Colonic mucosa (tissue), 4 donors: ENCODE measurements at regions not wholly inside any gene's neighbourhood (a gene's known extent, or its start where the extent isn't known, plus 50 kb on each side); places are given as distances from the start of the nearest gene placed in this dataset.

ENCODE experiments used
- DNase-seq: peaks from one replicate; pipeline ENCODE4 v3.0.0-alpha.2; 2020
- H3K27ac ChIP-seq: fragments of 200-600 bp; one replicate; pipeline ENCODE4 v1.8.0; 2021
- H3K27me3 ChIP-seq: fragments of 200-600 bp; one replicate; pipeline ENCODE4 v1.8.0; 2021
- H3K36me3 ChIP-seq: fragments of 200-600 bp; one replicate; pipeline ENCODE4 v1.8.0; 2021
- H3K4me1 ChIP-seq: fragments of 200-600 bp; one replicate; pipeline ENCODE4 v1.8.0; 2021; ENCODE audit warnings: mild to moderate bottlenecking
- H3K4me3 ChIP-seq: fragments of 200-600 bp; one replicate; pipeline ENCODE4 v1.8.0; 2021
- H3K9ac ChIP-seq, 2 donors: one replicate each; pipeline ENCODE4 v1.7.0; 2013; ENCODE audit warnings: control low read depth in 2 of 2, low read depth in 2 of 2, low read length in 2 of 2
- H3K9me3 ChIP-seq: fragments of 200-600 bp; one replicate; pipeline ENCODE4 v1.8.0; 2021
- intact Hi-C: fragments of 100-400 bp; cut with DNase I; formaldehyde crosslinking; loops from one replicate; pipeline ENCODE4 v1.14.1; 2022
- TF ChIP-seq, protein P1 (sequence below): fragments of 200-600 bp; IDR thresholded peaks from one replicate; pipeline ENCODE4 v1.8.0; 2022; ENCODE audit warnings: antibody characterized with exemption, mild to moderate bottlenecking
- donor health status: healthy.
- donor health status: DM: no; HTN: no; CAD: no.
- donor health status: DM: no; HTN: no; CAD: no.

DNA sequence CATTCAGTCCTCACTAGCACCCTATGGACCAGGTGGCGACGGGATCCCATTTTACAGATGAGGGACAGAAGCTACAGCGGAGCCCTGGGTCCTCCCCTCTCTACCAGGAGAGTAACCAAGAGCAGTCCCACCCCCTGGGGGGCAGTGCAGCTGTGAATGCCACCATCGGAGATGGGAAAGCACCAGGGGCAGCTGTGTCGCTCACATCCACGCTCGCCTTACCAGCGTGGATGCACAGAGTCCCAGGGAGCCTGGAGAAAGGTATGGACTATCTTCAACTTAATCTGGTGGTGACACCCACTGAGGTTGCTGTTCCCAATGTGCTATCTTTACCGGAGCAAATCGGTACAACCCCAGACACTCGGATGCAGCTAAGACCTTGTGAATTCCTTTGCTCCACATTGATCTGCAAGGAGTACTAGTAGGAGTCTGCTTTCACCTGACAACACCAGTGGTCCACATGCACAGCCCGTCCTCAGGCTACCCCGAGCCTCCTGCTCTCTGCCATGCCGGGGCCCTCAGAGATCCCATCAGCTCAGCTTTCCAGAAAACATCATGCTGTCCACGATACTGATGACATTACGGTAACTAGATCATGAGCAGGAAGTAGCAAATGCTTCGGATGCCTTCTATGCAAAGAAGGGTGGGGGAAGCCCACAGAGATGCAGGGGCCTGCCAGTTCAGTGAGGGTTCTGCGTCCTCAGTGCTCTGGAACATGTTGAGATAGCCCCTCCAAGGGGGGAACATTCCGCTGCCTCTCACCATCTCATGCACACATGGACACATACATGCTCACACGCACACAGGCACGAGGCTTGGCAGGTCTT is 126.0 kb downstream of the CTTN start:
- Histone ChIP-seq H3K27me3 (no peaks in the 10 kb centered on the region), H3K4me1 (no peaks in the 10 kb centered on the region), H3K36me3 (no peaks in the 10 kb centered on the region), H3K9me3 (no peaks in the 10 kb centered on the region), H3K27ac (no peak overlapping the region), H3K9ac (no peak overlapping the region), H3K4me3 (no peak overlapping the region)
- intact Hi-C loops = no loop called here
- DNase-seq = no peak
- TF ChIP-seq, protein P1, sequence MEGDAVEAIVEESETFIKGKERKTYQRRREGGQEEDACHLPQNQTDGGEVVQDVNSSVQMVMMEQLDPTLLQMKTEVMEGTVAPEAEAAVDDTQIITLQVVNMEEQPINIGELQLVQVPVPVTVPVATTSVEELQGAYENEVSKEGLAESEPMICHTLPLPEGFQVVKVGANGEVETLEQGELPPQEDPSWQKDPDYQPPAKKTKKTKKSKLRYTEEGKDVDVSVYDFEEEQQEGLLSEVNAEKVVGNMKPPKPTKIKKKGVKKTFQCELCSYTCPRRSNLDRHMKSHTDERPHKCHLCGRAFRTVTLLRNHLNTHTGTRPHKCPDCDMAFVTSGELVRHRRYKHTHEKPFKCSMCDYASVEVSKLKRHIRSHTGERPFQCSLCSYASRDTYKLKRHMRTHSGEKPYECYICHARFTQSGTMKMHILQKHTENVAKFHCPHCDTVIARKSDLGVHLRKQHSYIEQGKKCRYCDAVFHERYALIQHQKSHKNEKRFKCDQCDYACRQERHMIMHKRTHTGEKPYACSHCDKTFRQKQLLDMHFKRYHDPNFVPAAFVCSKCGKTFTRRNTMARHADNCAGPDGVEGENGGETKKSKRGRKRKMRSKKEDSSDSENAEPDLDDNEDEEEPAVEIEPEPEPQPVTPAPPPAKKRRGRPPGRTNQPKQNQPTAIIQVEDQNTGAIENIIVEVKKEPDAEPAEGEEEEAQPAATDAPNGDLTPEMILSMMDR = no peak

DNA sequence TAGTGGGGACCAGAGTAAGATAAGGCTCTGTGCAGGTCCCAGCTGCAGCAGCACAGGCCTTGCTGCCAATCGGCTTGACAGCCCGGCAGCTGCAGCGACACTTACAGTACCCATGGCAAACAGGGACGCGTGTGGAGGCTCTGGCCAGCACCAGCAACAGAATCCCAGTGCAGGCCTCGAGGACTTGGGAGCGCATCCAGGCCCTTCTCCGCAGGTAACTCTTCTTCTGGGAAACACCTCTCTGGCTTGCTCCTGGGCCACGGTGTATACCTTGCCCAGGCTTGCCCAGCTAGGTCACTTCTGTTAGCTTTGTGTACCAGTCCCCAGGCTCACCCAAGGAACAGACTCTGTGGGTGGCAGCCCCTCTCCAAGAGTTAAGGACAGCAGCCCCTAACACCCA is 126.7 kb downstream of the CTTN start:
- Histone ChIP-seq H3K4me1 (no peaks in the 10 kb centered on the region), H3K27me3 (no peaks in the 10 kb centered on the region), H3K9me3 (no peaks in the 10 kb centered on the region), H3K9ac (no peak overlapping the region), H3K36me3 (no peaks in the 10 kb centered on the region), H3K27ac (no peak overlapping the region), H3K4me3 (no peak overlapping the region)
- TF ChIP-seq, protein P1 = no peak
- intact Hi-C loops = no loop called here
- DNase-seq = no peak

DNA sequence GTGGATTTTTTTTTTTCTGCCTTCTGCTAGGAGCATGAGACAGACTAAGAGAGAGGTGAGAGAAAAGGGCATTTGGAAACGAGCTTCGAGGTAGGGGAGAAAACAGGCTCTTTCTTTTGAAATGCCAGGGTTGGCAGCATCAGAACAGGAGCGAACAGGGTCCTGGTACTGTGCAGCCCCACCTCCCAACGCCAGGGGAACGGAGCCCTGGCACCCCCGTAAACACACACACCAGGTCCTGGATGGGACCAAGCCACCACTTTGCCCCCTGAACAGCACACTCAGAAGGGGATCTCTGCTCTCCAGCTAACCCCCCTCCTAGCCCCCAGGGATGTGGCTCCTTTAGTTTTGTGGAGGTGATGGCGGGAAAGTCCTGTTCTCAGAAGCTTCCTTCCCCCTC is 127.1 kb downstream of the CTTN start:
- Histone ChIP-seq H3K27me3 (no peaks in the 10 kb centered on the region), H3K27ac (no peak overlapping the region), H3K36me3 (no peaks in the 10 kb centered on the region), H3K4me3 (no peak overlapping the region), H3K4me1 (no peaks in the 10 kb centered on the region), H3K9ac (no peak overlapping the region), H3K9me3 (no peaks in the 10 kb centered on the region)
- TF ChIP-seq, protein P1 = no peak
- intact Hi-C loops = no loop called here
- DNase-seq = no peak

DNA sequence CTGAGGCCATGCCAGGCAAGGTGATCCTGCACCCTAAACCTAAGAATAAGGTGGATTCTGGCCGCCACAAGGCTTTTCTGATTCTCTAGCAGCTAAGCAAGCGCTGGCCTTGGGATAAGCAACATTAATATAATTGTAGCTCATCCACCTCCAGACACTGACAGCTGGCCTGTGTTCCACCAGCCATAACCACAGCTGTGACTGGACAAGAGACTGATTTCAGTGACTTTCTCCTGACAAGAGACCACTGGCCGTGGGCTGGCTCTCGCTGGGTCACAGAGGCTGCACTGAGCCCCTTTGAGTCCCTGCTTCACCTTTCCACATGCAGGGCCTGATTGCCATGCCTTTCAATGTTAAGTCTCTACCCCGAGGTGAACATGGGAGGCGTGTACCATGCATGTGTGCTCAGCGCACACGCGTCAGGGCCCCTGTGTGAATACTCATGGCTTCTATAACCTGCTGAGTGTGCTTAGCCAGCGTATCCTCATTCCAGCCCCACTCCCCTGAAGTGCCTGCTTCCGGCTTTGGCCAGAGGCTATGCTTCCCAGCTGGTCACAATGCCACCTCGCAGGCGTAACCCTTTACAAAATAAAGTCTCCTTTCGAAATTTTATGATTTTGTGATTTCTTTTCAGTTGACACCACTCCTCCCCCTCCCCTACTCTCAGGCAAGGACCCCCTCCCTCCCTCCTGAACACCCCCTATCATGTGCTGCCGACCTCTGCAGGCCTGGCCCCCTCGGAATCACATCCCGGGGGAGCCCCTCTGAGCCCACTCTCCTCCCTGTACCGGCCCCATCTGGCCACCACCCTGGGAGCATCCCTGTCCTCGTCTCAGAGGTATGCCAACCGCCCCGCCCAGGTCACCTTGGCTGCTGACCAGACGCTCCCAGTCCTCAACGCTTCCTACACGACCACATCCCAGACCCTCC is 128.1 kb downstream of the CTTN start:
- Histone ChIP-seq H3K36me3 (no peaks in the 10 kb centered on the region), H3K4me1 (no peaks in the 10 kb centered on the region), H3K9ac (no peak overlapping the region), H3K27me3 (no peaks in the 10 kb centered on the region), H3K27ac (no peak overlapping the region), H3K4me3 (no peak overlapping the region), H3K9me3 (no peaks in the 10 kb centered on the region)
- DNase-seq = no peak
- TF ChIP-seq, protein P1 = no peak
- intact Hi-C loops = no loop called here

DNA sequence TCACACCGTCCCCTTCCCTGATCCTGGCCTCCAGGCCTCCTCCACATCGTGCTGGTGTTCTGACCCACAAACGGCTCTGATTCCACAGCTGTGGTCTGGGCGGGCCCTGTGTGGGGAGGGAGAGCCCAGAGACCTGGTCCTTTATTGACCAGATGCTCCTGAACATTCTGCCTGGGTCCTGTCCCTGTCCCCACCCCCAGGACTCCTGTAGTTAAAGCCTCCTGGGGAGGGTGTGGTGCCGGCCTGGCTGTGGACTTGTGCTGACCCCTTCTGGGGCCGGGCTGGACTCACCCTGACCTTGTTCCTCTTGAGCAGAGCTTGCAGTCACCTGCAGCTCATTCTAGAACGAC is 128.7 kb downstream of the CTTN start:
- Histone ChIP-seq H3K4me3 (no peak overlapping the region), H3K27me3 (no peaks in the 10 kb centered on the region), H3K9ac (no peak overlapping the region), H3K27ac (no peak overlapping the region), H3K9me3 (no peaks in the 10 kb centered on the region), H3K4me1 (no peaks in the 10 kb centered on the region), H3K36me3 (no peaks in the 10 kb centered on the region)
- TF ChIP-seq, protein P1 = no peak
- no peak for DNase-seq
- intact Hi-C loops = no loop called here
